Aorta (tissue), 5 donors: ENCODE measurements at regions not wholly inside any gene's neighbourhood (a gene's known extent, or its start where the extent isn't known, plus 50 kb on each side); places are given as distances from the start of the nearest gene placed in this dataset.

Experiments
- ATAC-seq: fragments of 200-7000 bp; cut with Tn5 transposase; one replicate; pipeline ENCODE4 v1.9.1; 2022; ENCODE audit warnings: moderate library complexity; ENCODE audit not compliant: low FRiP score
- DNase-seq, 2 donors: peaks; one replicate each; pipeline ENCODE4 v3.0.0-alpha.2; 2020
- H3K27ac ChIP-seq, 2 donors: one replicate each; pipeline ENCODE4 v1.5.1; 2013; ENCODE audit warnings: low read length in 2 of 2, mild to moderate bottlenecking in 2 of 2, moderate library complexity in 2 of 2, control low read depth in 1 of 2, inconsistent platforms in 1 of 2, low read depth in 1 of 2
- H3K27me3 ChIP-seq, 2 donors: one replicate each; pipeline ENCODE4 v1.6.1; 2013; ENCODE audit warnings: control low read depth in 1 of 2, low read length in 1 of 2, mild to moderate bottlenecking in 1 of 2, moderate library complexity in 1 of 2; ENCODE audit not compliant: insufficient read depth in 2 of 2, control insufficient read depth in 1 of 2
- H3K36me3 ChIP-seq, 2 donors: one replicate each; pipeline ENCODE4 v1.6.1; 2013; ENCODE audit warnings: control low read depth in 1 of 2, low read length in 1 of 2, mild to moderate bottlenecking in 1 of 2; ENCODE audit not compliant: insufficient read depth in 2 of 2, control insufficient read depth in 1 of 2
- H3K4me1 ChIP-seq, 2 donors: one replicate each; pipeline ENCODE4 v1.6.1; 2013; ENCODE audit warnings: low read length in 2 of 2, control low read depth in 1 of 2, mild to moderate bottlenecking in 1 of 2, moderate library complexity in 1 of 2; ENCODE audit not compliant: insufficient read depth in 2 of 2, control insufficient read depth in 1 of 2
- H3K4me3 ChIP-seq, 2 donors: one replicate each; pipeline ENCODE4 v1.5.1; 2013; ENCODE audit warnings: low read length in 2 of 2, control low read depth in 1 of 2, mild to moderate bottlenecking in 1 of 2
- H3K9me3 ChIP-seq: one replicate; pipeline ENCODE4 v1.6.1; 2013; ENCODE audit warnings: mild to moderate bottlenecking, low read length; ENCODE audit not compliant: control insufficient read depth
- WGBS, 2 donors: extraction: QIAGEN DNeasy Blood & Tissue Kit; methylation state at CpG; one replicate each; pipeline ENCODE4 v1.1.7; 2013; 5-methylcytosine and 5-hydroxymethylcytosine counted together
- intact Hi-C, 2 donors: fragments of 100-400 bp; cut with DNase I; formaldehyde crosslinking; loops; one replicate each; pipeline versions ENCODE4 v1.14.2 to v1.15.0; 2022
- donor health status: healthy with polysubstance abuse.
- donor health status: Bipolar disorder and iron deficiency.
- donor health status: DM: no; HTN: no; CAD: no.
- donor health status: DM: no; HTN: no; CAD: no.
- donor health status: DM: yes; HTN: yes; CAD: no.

DNA sequence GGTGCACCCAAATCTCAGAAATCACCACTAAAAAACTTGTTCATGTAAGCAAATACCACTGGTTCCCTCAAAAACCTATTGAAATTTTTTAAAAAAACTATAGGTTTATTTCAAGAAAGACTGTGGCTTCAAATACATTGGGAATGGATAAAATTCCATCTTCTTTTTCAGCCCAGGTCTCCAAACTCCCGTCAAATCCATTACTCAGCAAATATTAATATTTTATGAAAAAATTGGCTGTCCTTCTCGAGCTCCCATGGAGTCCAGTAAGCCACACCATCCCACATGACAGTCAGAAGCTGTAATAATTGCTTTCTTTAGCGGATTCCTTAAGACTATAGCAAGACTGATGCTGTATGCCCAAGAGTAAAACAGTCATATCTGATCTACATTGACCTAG is 204.4 kb upstream of the DOK6 start:
- DNase-seq = no peak
- no peaks in the 10 kb centered on the region for H3K4me1 ChIP-seq
- ATAC-seq = no peak
- intact Hi-C loops = no loop called here
- no peaks in the 10 kb centered on the region for H3K9me3 ChIP-seq
- H3K27me3 ChIP-seq = no peaks in the 10 kb centered on the region
- H3K27ac ChIP-seq = no peak overlapping the region
- no peaks in the 10 kb centered on the region for H3K36me3 ChIP-seq
- WGBS, 2 donors = 85 to 87% methylated on average over 3 of the region's 3 CpGs
- H3K4me3 ChIP-seq = no peak overlapping the region

DNA sequence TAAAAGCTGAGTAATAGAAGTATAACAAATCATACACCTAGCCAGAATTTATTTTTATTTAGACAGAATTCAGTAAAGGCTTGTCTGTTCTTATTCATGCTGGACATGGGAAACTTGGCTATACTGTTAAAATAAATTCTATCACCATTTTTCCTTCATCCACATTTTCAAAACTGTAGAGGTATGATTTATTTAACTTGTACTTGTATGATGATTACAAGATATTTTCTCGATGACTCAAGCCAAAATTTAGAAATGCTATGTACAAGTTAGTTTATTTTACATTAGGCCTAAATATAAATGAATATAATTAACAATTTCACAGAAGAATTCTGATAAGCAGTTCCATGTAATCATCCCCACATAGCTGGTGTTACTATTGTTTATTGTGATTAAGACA is 194.8 kb upstream of the DOK6 start:
- Histone ChIP-seq H3K4me3 (no peak overlapping the region), H3K27me3 (no peaks in the 10 kb centered on the region), H3K36me3 (no peaks in the 10 kb centered on the region), H3K4me1 (no peaks in the 10 kb centered on the region), H3K27ac (no peak overlapping the region), H3K9me3 (no peaks in the 10 kb centered on the region)
- intact Hi-C loops = no loop called here
- DNase-seq = no peak
- WGBS, 2 donors = 11 to 13% methylated on average over 1 of the region's 1 CpG
- no peak for ATAC-seq

DNA sequence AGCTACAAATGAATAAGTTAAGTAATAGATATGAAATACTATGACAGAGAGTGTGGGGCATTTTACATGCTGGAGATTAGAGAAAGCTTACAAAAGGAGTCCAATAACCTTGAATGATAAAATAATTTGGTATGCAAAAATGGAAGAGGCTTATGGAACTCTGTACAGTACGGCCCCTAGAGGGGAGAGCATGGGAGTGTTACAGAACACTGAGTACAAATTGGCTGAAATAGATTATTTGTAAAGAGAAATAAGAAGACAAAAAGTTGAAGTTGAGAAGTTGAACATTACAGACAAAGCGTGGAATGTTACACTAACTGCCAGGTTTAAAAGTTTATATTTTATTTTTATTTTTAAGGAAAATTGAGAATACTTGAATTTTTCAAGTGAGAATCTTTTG is 192.1 kb upstream of the DOK6 start:
- DNase-seq = no peak
- no peaks in the 10 kb centered on the region for H3K9me3 ChIP-seq
- no peak for ATAC-seq
- no peaks in the 10 kb centered on the region for H3K36me3 ChIP-seq
- intact Hi-C loops = no loop called here
- H3K27ac ChIP-seq = no peak overlapping the region
- no peak overlapping the region for H3K4me3 ChIP-seq
- WGBS, 2 donors = 84 to 88% methylated on average over 2 of the region's 2 CpGs
- no peaks in the 10 kb centered on the region for H3K4me1 ChIP-seq
- H3K27me3 ChIP-seq = no peaks in the 10 kb centered on the region

DNA sequence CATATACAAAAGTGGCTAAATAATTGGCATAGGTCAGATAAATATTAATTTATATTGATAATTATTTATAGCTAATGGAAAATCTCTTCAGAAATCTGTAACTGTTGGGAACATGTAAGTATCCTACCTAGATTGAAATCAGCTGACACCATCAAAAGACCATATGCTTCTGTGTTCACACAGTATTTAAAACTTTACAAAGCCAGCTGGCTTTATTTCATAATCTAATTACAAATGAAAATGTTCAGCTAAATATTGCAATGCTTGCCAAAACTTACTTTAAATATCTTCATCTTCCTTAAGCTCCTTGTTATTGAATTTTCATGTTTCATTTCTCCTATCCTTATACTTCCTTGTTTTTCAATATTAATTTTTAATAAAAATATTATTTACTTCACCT is 190.9 kb upstream of the DOK6 start:
- intact Hi-C loops = no loop called here
- Histone ChIP-seq H3K36me3 (no peaks in the 10 kb centered on the region), H3K27me3 (no peaks in the 10 kb centered on the region), H3K4me1 (no peaks in the 10 kb centered on the region), H3K27ac (no peak overlapping the region), H3K4me3 (no peak overlapping the region), H3K9me3 (no peaks in the 10 kb centered on the region)
- ATAC-seq (no peak), DNase-seq (no peak)

DNA sequence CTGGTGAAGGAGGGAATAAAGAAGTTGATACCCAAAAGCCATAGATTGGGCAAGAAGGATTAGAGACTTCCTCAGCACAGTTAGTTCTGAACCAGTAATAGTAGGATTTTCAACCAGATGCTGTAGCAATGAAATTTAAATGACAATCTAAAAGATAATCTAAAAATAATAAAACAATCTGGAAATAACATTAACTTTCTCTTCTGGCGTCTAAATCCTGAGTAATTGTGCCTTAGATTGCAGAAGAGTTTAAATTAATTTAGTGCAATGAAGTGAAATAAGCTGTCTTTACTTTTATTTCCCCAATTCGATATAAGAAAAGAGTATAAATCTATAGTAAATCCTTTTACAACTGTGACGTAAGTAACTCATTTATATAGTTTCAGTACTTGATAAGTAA is 186.8 kb upstream of the DOK6 start:
- no peak for DNase-seq
- Histone ChIP-seq H3K36me3 (no peaks in the 10 kb centered on the region), H3K4me1 (no peaks in the 10 kb centered on the region), H3K9me3 (no peaks in the 10 kb centered on the region), H3K4me3 (no peak overlapping the region), H3K27me3 (no peaks in the 10 kb centered on the region), H3K27ac (no peak overlapping the region)
- no peak for ATAC-seq
- WGBS, 2 donors = 22 to 31% methylated on average over 3 of the region's 3 CpGs
- intact Hi-C loops = no loop called here

DNA sequence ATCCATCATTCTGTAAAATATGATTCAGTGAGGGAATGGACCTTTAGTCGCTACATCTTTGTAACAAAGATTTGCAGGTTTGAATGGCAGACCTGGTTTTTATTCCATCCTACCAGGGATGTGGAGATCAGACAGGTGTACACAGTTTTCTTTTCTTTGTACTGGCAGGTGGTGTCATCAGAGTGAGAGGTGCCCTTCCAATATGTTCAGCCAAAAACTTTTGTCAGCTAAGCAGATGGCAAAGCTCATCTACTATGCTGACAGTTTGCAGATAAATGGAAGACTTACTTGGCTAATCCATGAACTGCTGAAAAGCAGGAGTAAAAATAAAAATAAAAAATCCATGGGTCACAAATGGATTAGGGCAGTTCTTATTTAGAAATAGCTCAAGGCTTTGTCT is 185.5 kb upstream of the DOK6 start:
- intact Hi-C loops = no loop called here

DNA sequence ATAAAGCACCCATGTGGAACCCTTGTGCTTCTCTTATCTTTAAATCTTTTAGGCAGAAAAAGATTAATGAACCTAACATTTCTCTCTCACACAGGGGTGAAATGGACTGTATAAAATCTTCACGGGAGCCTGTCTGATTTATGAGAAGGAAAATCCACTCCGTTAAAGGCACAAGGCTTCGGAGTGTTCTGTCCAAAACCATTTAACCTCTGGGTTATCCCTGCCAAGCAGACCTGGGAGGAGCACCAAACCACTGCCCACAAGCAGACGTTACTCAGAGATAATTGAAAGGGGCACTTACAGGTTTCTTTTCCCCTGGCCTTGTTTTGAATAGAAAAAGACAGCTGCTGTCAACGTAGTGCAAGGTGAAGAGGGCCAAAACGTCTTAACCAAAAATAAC is 184.4 kb upstream of the DOK6 start:
- 26 to 29% methylated on average over 6 of the region's 6 CpGs for WGBS, 2 donors
- no peaks in the 10 kb centered on the region for H3K4me1 ChIP-seq
- H3K36me3 ChIP-seq = no peaks in the 10 kb centered on the region
- DNase-seq (no peak), ATAC-seq (no peak)
- H3K27ac ChIP-seq = no peak overlapping the region
- no peaks in the 10 kb centered on the region for H3K27me3 ChIP-seq
- no peak overlapping the region for H3K4me3 ChIP-seq
- no peaks in the 10 kb centered on the region for H3K9me3 ChIP-seq
- intact Hi-C loops = no loop called here

More for the DNA sequence above, 185.5 kb upstream of the DOK6 start:
- H3K4me3 ChIP-seq = no peak overlapping the region
- no peak overlapping the region for H3K27ac ChIP-seq
- no peak for DNase-seq
- WGBS, 2 donors = 90 to 93% methylated on average over 1 of the region's 1 CpG
- no peaks in the 10 kb centered on the region for H3K4me1 ChIP-seq
- no peak for ATAC-seq
- H3K27me3 ChIP-seq = no peaks in the 10 kb centered on the region
- no peaks in the 10 kb centered on the region for H3K9me3 ChIP-seq
- H3K36me3 ChIP-seq = no peaks in the 10 kb centered on the region

DNA sequence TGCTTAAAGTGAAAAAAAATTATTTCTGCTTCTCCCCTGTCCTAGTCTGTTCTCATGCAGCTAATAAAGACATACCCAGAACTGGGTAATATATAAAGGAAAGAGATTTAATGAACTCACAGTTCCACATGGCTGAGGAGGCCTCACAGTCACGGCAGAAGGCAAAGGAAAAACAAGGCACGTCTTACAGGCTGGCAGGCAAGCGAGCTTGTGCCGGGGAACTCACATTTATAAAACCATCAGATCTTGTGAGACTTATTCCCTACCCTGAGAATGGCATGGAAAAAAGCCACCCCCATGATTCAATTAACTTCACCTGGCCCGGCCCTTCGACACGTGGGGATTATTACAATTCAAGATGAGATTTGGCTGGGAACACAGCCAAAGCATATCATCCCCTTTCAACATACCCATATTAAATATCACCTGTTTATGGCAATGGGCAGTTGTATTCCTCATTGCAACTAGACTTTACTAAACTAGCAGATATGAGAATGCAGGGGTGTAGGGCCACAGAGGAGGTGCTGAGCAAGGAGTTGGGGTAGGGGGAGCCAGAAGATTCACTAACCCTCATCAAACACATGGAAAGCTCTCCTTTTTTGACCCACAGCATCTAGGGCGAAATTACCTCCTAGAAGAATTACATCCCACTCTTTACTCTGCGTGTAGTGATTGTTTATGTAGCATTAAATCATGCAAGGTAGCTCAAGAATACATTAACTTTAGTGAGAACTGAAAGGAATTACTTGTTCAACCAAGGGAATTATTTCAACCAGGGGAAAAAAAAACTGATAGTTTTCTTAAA is 183.3 kb upstream of the DOK6 start:
- intact Hi-C loops = no loop called here
- no peak for ATAC-seq
- 77 to 80% methylated on average over 9 of the region's 9 CpGs for WGBS, 2 donors
- H3K4me3 ChIP-seq = no peak overlapping the region
- no peaks in the 10 kb centered on the region for H3K36me3 ChIP-seq
- H3K27me3 ChIP-seq = no peaks in the 10 kb centered on the region
- no peak overlapping the region for H3K27ac ChIP-seq
- H3K4me1 ChIP-seq = no peaks in the 10 kb centered on the region
- H3K9me3 ChIP-seq = no peaks in the 10 kb centered on the region
- DNase-seq = no peak

DNA sequence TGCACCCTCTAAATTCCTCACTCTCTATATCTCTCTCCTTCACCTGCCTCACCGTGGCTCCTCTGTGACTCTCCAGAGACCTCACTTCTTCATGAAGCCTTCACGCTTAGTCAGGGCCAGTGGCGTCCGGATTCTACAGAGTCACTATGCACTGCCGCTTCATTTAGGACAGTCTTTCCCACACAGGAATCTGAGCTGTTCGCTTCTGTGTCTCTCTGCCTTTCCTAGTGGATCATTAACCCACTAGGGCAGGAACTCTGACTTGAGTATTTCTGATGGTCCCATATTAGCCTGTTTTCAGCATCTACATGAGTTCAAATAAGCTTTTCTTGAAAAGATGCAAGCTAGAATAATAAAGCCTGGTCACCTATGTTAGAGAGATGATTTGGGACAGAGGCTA is 180.2 kb upstream of the DOK6 start:
- DNase-seq (no peak), ATAC-seq (no peak)
- 91 to 95% methylated on average over 6 of the region's 6 CpGs for WGBS, 2 donors
- H3K4me3 ChIP-seq = no peak overlapping the region
- no peaks in the 10 kb centered on the region for H3K9me3 ChIP-seq
- intact Hi-C loops = no loop called here
- H3K4me1 ChIP-seq = no peaks in the 10 kb centered on the region
- H3K27ac ChIP-seq = no peak overlapping the region
- H3K27me3 ChIP-seq = no peaks in the 10 kb centered on the region
- H3K36me3 ChIP-seq = no peaks in the 10 kb centered on the region
